KOPT-K1 (cell line): ENCODE measurements at regions not wholly inside any gene's neighbourhood (a gene's known extent, or its start where the extent isn't known, plus 50 kb on each side); places are given as distances from the start of the nearest gene placed in this dataset.
"Not testable (repeated sequence)": the region's sequence is repeated elsewhere in the genome, so short reads cannot be mapped to it uniquely, and the experiment has no call there.

Source experiments
- H3K27ac ChIP-seq: fragments of 200-600 bp; sonication (generic); 2 replicates; pipeline ENCODE4 v1.5.1; 2016; ENCODE audit warnings: antibody characterized with exemption, mild to moderate bottlenecking, low read depth, low read length; ENCODE audit not compliant: poor library complexity, severe bottlenecking
- H3K36me3 ChIP-seq: fragments of 200-600 bp; sonication (generic); 2 replicates; pipeline ENCODE4 v1.5.1; 2017; ENCODE audit warnings: antibody characterized with exemption, mild to moderate bottlenecking, low read length, moderate library complexity; ENCODE audit not compliant: insufficient read depth
- H3K9me3 ChIP-seq: fragments of 200-600 bp; sonication (generic); 2 replicates; pipeline ENCODE4 v1.5.1; 2017; ENCODE audit warnings: antibody characterized with exemption, low read length, mild to moderate bottlenecking; ENCODE audit not compliant: insufficient read depth, poor library complexity, severe bottlenecking

DNA sequence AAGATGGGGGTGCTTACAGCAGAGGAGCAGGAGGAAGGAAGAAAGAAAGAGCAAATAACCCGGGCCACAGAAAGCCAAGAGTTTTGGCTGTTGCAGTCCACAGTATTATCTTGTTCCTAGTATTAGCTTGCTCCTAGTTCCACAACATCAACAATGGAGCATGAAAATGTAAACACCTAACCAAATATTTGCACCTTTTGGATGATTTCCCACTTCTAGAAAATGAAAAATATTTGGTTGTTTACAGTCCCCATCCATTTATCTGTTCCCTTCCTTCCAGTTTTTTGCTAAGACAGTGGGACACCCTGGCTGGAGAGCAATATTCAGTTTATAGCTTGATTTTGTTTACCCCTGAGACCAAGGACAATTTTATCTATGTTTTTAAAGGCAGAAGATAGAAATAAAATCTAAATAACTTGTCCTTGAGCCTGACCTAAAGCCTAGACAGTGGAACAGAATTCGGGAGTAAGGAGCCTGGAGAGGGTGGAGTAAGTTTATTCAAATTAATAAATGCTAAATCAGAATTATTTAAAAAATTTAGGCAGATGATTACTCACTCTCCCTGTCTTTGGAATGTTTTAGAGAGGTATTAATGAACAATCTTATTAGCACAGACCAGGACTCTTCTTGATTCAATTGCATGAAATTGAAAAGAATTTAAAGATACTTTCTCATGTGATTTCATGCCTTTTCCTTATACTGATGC is 51.6 kb downstream of the RESF1 start:
- Histone ChIP-seq H3K9me3 (no peaks in the 10 kb centered on the region), H3K27ac (no peak overlapping the region), H3K36me3 (no peaks in the 10 kb centered on the region)

GRCh38 chr12:32012249-32012785 is 53.1 kb downstream of the RESF1 start:
- H3K9me3 ChIP-seq = no peaks in the 10 kb centered on the region
- no peaks in the 10 kb centered on the region for H3K36me3 ChIP-seq
- H3K27ac ChIP-seq = no peak overlapping the region

DNA sequence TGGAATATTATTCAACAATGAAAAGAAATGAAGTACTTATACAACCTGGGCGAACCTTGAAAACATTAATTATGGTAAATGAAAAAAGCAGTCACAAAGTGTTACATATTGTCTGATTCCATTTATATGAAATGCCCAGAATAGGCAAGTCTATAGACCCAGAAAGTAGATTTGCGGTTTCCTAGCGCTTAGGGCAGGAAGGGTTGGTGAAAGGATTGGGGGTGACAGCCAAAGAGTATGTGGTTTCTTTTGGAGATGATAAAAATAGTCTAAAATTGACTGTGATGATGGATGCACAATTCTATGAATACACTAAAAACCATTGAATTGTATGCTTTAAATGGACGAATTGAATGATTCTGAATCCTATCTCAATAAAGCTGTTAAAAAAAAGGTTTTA is 55.8 kb downstream of the RESF1 start:
- Histone ChIP-seq H3K9me3 (no peaks in the 10 kb centered on the region), H3K27ac (no peak overlapping the region), H3K36me3 (no peaks in the 10 kb centered on the region)

DNA sequence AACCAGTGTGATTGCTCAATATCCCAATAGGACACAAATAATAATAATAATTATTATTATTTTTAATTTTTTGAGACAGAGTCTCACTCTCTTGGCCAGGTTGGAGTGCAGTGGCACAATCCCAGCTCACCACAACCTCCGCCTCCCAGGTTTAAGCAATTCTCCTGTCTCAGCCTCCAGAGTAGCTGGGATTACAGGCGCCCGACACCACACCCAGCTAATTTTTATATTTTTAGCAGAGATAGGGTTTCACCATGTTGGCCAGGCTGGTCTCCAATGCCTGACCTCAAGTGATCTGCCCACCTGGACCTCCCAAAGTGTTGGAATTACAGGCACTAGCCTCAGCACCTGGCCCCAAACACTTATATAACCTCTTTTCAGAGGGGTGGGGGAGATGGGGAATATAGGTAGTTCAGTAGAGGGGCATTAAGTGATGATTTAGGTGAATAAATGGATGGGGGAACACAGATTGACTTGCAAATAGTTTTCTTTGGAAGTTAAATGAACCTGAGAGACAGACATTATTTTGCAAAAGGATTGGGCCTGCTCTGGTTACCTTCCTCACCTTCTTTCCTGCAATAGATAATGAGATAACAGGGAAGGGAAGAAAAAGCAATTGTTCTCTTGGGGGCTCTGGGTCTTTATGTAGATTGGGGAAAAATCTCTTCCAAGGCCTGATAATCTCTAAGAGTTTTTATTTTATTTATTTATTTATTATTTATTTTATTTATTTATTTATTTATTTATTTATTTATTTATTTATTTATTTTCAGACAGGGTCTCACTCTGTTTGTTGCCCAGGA is 57.7 kb downstream of the RESF1 start:
- Histone ChIP-seq H3K27ac (no peak overlapping the region), H3K9me3 (no peaks in the 10 kb centered on the region), H3K36me3 (no peaks in the 10 kb centered on the region)

DNA sequence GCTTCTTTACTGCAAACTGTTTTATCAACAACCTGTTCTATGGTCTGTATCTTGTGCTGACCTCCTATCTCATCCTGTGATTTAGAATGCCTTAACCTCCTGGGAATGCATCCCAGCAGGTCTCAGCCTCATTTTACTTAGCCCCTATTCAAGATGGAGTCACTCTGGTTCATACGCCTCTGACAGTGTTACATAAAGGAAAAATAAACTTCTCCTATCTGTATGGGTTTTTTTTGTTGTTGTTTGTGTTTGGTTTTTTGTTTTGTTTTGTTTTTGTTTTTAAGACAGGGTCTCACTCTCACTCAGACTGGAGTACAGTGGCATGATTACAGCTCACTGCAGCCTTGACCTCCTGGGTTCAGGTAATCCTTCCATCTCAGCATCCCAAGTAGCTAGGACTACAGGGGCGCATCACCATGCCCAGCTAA is 62.1 kb downstream of the RESF1 start:
- Histone ChIP-seq H3K36me3 (no peaks in the 10 kb centered on the region), H3K9me3 (no peaks in the 10 kb centered on the region), H3K27ac (no peak overlapping the region)

- not testable (repeated sequence) for H3K36me3 ChIP-seq, H3K27ac ChIP-seq, H3K9me3 ChIP-seq
Measured at GRCh38 chr12:32022387-32022786, 63.2 kb downstream of the RESF1 start.

GRCh38 chr12:32023861-32024260 is 64.6 kb downstream of the RESF1 start:
- not testable (repeated sequence) for H3K9me3 ChIP-seq, H3K36me3 ChIP-seq, H3K27ac ChIP-seq

- Histone ChIP-seq H3K36me3 (no peaks in the 10 kb centered on the region), H3K27ac (peak overlapping the region; percentile 35)
Measured at GRCh38 chr12:32024884-32025592, 65.8 kb downstream of the RESF1 start.

GRCh38 chr12:32025906-32026305 is 66.7 kb downstream of the RESF1 start:
- no peaks in the 10 kb centered on the region for H3K9me3 ChIP-seq
- no peaks in the 10 kb centered on the region for H3K36me3 ChIP-seq
- peak overlapping the region; percentile 35 for H3K27ac ChIP-seq

More at GRCh38 chr12:32024884-32025592, 65.8 kb downstream of the RESF1 start:
- no peaks in the 10 kb centered on the region for H3K9me3 ChIP-seq

DNA sequence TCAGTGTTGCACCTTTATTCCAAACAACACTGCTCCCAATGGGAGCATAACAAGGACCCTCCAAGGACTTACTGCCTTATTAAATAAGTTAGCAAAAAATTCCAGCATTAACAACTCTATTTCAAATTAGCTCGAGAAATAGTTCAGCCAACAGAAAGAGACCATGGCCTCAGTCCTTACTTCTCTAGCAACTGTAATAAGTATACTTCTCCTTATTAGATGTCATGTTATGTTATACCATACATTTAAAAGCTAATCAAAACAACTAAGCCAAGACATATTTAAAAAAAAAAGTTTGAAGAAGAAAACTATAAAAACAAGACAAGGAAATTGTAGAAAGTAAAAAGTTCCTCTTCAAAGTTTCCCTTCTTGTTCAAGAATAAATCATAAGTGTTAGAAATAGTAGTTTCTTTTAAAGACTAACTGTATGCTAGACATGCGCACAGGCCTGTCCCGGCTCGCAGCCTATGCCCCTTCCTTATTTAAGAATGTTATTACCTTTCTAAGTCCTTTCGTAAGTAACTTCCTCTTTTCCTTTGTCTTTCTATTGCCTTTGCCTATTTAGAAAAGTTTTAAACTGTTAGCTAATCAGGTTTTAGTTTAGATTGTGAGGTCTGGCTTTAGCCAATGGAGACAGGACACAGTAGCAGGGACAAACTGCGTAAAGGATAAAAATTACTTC is 68.6 kb downstream of the RESF1 start:
- no peaks in the 10 kb centered on the region for H3K36me3 ChIP-seq
- no peaks in the 10 kb centered on the region for H3K9me3 ChIP-seq
- no peak overlapping the region for H3K27ac ChIP-seq

DNA sequence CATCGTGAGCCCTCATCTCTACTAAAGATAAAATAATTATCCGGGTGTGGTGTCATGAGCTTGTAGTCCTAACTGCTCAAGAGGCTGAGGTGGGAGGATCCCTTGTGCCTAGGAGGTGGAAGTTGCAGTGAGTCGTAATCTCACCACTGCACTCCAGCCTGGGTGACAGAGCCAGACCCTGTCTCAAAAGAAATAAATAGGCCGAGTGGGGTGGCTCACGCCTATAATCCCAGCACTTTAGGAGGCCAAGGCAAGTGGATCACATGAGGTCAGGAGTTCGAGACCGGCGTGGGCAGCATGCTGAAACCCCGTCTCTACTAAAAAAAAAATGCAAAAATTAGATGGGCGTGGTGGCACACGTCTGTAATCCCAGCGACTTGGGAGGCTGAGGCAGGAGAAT is 70.9 kb downstream of the RESF1 start:
- no peaks in the 10 kb centered on the region for H3K36me3 ChIP-seq
- H3K27ac ChIP-seq = no peak overlapping the region

GRCh38 chr12:32030676-32031075 is 71.5 kb downstream of the RESF1 start:
- Histone ChIP-seq H3K27ac (no peak overlapping the region), H3K9me3 (no peaks in the 10 kb centered on the region), H3K36me3 (no peaks in the 10 kb centered on the region)

More for the DNA sequence above, 70.9 kb downstream of the RESF1 start:
- H3K9me3 ChIP-seq = no peaks in the 10 kb centered on the region

DNA sequence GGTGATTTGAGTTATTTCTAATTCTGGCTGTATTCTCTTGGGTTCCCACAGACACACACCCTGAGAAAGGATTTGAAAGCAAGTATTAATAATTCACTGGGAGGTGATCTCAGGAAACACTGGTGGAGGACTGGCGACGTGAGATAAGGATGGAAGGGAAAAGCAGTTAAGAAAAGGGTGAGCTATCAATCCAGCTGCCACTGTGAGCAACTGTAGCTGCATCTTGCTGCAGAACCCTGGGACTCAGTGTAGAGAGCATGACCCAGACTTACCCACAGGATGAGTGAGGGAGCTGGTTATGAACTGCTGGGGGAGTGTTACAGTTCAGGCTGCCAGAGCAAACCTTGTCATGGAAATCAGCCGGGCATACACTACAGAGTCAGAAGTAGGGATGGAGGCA is 71.9 kb downstream of the RESF1 start:
- H3K36me3 ChIP-seq = no peaks in the 10 kb centered on the region
- no peak overlapping the region for H3K27ac ChIP-seq
- H3K9me3 ChIP-seq = no peaks in the 10 kb centered on the region

DNA sequence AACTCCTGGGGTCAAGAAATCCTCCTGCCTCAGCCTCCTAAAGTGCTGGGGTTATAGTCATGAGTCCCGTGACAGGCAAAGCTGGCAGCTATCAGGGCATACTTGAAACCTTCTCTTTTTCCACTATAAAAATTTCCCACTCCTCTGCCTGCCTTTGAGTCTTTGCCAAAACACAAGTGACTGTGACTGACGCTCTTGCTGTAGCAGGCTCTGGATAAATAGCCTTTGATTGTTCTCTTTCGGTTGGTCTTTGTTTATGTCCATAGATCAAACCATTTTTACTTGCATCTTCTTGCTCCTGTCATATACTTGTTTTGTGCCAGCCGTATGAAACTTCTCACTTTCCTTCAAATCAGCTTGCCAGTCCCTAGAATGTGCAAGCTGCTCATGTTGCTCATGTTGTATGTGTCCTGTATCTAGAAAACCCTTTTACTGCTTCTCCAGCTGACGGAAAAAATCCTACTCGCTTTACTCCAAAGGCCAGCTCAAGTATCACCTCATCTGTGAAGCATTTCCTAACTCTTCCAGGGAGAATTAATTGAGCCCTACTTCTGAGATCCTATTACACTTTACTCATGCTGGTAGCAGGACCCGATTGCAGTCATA is 73.1 kb downstream of the RESF1 start:
- Histone ChIP-seq H3K27ac (no peak overlapping the region), H3K9me3 (no peaks in the 10 kb centered on the region), H3K36me3 (no peaks in the 10 kb centered on the region)
